ENCODE measurements at regions not wholly inside any gene's neighbourhood (a gene's known extent, or its start where the extent isn't known, plus 50 kb on each side); places are given as distances from the start of the nearest gene placed in this dataset.

- DNase-seq (ENCODE audit: low read depth): peak; percentile 89
Observed at GRCh38 chr3:31004025-31004678, 109.7 kb upstream of the GADL1 start.

GRCh38 chr3:31008994-31009393, 114.5 kb upstream of the GADL1 start:
- no peak for DNase-seq (ENCODE audit: low read depth)

- no peak for DNase-seq (ENCODE audit: low read depth)
Observed at GRCh38 chr3:31009881-31010280, 115.4 kb upstream of the GADL1 start.

GRCh38 chr3:31010491-31010890, 116.0 kb upstream of the GADL1 start:
- DNase-seq (ENCODE audit: low read depth): no peak

- no peak for DNase-seq (ENCODE audit: low read depth)
Observed at GRCh38 chr3:31011380-31011779, 116.9 kb upstream of the GADL1 start.

GRCh38 chr3:31013090-31013489, 118.6 kb upstream of the GADL1 start:
- DNase-seq (ENCODE audit: low read depth): no peak

- peak; percentile 90 for DNase-seq (ENCODE audit: low read depth)
Observed at GRCh38 chr3:31013843-31014242, 119.4 kb upstream of the GADL1 start.

GRCh38 chr3:31014317-31015040, 120.0 kb upstream of the GADL1 start:
- DNase-seq (ENCODE audit: low read depth): no peak

- DNase-seq (ENCODE audit: low read depth): no peak
Observed at GRCh38 chr3:31016196-31016595, 121.7 kb upstream of the GADL1 start.

GRCh38 chr3:31022716-31023115, 128.3 kb upstream of the GADL1 start:
- no peak for DNase-seq (ENCODE audit: low read depth)

- no peak for DNase-seq (ENCODE audit: low read depth)
Observed at GRCh38 chr3:31025541-31025940, 131.1 kb upstream of the GADL1 start.

- no peak for DNase-seq (ENCODE audit: low read depth)
Observed at GRCh38 chr3:31027191-31027761, 132.8 kb upstream of the GADL1 start.

GRCh38 chr3:31027914-31028313, 133.5 kb upstream of the GADL1 start:
- no peak for DNase-seq (ENCODE audit: low read depth)

GRCh38 chr3:31028766-31029165, 134.3 kb upstream of the GADL1 start:
- DNase-seq (ENCODE audit: low read depth): no peak

GRCh38 chr3:31029706-31030105, 135.2 kb upstream of the GADL1 start:
- no peak for DNase-seq (ENCODE audit: low read depth)

- no peak for DNase-seq (ENCODE audit: low read depth)
Observed at GRCh38 chr3:31035681-31036080, 141.2 kb upstream of the GADL1 start.

- no peak for DNase-seq (ENCODE audit: low read depth)
Observed at GRCh38 chr3:31038086-31038739, 143.8 kb upstream of the GADL1 start.

- peak; percentile 93 for DNase-seq (ENCODE audit: low read depth)
Observed at GRCh38 chr3:31039145-31039544, 144.7 kb upstream of the GADL1 start.

GRCh38 chr3:31041161-31041978, 146.9 kb upstream of the GADL1 start:
- peak; percentile 86 for DNase-seq (ENCODE audit: low read depth)

GRCh38 chr3:31043184-31043819, 148.8 kb upstream of the GADL1 start:
- DNase-seq (ENCODE audit: low read depth): no peak

- no peak for DNase-seq (ENCODE audit: low read depth)
Observed at GRCh38 chr3:31047673-31048072, 153.2 kb upstream of the GADL1 start.

All from myocyte (in vitro differentiated cells).